HG02870 (cell line): ENCODE measurements at regions not wholly inside any gene's neighbourhood (a gene's known extent, or its start where the extent isn't known, plus 50 kb on each side); places are given as distances from the start of the nearest gene placed in this dataset.
"Not testable (repeated sequence)": the region's sequence is repeated elsewhere in the genome, so short reads cannot be mapped to it uniquely, and the experiment has no call there.

Experiments used
- ATAC-seq: cut with Tn5 transposase; IDR thresholded peaks from one replicate; pipeline ENCODE4 v1.9.1; 2021; ENCODE audit warnings: mild to moderate bottlenecking, moderate library complexity; ENCODE audit not compliant: unreplicated experiment

DNA sequence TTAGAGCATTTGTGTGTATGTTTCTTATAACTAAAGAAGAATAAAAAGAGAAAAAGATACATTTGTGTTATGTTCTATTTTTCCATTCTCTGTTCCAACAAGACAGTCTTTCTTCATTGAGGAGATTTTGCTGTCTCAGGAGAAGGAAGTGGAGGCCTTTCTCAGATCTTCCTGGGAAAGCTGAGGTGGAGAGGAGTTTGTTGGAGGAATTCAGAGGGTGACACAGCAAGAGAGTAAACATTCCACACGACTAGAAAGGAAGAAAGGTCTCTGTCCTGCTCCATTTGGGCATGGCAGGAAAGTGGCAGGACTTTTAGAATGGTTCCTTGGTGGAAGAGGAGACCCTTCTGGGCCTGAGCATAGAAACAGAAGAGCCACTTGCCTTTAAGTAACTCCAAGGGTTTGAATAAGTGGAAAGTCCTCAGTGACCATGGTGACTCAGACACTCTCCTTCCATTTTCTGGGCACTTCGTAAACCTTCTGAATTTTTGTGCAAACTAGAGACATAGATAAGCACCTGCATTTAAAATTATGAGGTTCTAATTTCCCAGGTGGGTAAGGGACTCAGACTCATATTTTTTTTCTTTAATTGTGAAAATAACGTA, 52.3 kb upstream of the COL5A2 start:
- ATAC-seq: no peak

DNA sequence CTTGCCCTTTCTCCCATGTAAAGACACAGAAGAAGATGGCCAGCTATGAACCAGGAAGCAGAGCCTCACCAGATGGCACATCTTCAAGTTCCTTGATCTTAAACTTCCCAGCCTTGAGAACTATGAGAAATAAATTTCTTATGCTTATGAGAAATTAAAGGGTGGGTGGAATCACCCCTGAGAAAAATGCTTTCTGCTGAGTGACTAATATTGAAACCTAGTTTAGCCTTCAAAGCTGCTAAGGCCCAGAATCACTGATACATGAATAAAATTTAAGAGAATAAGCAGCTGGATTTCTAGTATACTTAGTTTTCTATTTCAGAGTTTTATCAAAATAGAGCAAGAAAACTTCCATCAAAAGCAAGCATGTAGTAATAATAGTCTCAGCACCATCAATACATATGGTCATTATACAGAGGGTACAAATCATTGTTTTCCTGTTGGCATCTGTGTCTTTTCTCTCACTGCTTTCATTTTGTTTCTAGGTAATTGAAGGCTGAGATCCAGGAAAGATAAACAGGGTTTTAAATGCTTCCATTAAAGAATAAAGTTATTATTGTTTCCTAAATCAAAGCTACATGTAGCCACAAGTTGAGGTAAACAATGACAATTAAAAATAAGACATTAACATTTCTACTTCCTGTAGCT, 53.3 kb upstream of the COL5A2 start:
- peak; percentile 88 for ATAC-seq

DNA sequence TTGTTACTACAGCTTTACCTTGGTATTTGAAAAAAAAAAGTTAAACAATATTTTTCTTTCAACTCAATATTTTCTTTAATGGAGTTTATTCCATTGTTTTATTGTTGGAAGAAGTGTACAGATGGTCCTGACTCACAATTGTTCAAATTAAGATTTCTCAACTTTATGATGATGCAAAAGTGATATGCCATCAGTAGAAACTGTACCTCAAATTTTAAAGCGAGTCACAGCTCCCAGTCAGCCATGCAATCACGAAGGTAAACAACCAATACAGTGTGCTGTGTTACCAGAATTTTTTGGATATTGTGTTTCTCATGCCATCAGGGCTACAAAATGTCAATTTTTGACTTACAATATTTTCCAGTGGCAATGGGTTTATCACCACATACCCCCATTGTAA, 54.0 kb upstream of the COL5A2 start:
- ATAC-seq: no peak

DNA sequence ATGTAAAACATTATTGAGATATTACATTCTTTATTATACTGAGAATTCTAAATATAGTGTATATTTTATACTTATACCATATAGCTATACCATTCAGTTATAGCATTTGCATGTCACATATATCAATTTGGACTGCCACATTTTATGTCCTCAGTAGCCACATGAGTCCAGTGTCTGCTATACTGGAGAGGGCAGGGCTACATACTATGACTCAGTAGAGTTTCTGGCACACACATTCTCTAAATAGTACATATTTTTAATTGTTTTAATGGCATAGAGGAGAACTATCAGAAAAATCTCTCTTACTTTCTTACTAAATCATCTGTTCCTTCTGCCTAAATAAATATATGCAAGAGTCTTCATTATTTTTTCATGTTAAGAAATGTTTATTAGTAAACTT, 55.4 kb upstream of the COL5A2 start:
- no peak for ATAC-seq

DNA sequence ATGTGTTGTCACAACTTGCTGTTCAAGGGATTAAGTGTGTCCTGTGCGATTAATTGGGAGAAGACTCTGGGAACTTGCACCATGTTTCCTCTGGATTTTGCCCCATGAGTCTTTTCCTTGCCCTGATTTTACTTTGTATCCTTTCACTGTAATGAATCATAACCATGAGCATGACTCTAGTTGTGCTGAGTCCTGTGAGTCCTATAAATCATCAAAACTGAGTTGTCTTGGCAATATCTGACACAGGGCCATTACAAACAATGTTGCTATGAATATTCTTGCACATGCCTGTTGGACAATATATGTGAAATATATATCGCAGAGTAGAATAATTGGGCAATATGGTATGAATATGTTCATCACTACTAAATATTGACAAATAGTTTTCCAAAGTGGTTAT, 56.5 kb upstream of the COL5A2 start:
- ATAC-seq: no peak

DNA sequence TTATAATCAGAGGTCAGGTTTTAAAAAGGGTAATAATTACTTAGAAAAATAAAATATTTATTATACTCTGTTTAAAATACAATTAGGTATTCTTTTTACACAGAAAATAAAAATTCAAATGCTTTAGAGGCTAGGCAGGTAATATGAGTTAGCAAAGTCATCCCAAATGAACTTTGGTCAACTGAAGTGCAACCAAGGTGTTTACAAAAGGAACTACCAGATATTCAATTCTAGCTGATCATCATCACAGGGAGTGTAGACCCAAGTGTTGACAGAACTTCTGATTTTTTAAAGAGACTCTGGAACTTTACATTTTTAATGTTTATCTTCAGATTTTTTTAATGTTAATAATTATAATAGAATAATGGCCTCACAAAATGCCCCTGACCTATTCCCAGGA, 59.3 kb upstream of the COL5A2 start:
- no peak for ATAC-seq

GRCh38 chr2:189243843-189244242, 64.3 kb upstream of the COL5A2 start:
- ATAC-seq: not testable (repeated sequence)

GRCh38 chr2:189247276-189247675, 67.7 kb upstream of the COL5A2 start:
- ATAC-seq: no peak

DNA sequence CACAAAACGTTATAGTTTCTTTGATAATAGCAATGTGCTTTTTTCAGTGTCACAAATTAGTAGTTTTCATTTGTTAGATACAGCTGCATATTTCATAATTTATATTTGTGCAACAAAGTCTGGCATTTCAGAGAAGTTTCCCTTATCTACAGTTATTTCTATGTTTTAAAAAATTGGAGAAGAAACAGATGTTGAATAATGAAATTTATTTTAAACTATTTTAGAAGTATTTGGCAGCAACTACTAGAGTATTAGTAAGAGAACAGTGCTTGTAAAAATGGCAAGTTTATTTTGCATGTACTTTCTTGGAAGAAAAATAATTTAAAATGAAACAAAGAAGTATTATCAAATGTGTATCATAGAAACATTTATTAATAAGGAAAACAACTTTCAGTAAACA, 68.6 kb upstream of the COL5A2 start:
- ATAC-seq: no peak

DNA sequence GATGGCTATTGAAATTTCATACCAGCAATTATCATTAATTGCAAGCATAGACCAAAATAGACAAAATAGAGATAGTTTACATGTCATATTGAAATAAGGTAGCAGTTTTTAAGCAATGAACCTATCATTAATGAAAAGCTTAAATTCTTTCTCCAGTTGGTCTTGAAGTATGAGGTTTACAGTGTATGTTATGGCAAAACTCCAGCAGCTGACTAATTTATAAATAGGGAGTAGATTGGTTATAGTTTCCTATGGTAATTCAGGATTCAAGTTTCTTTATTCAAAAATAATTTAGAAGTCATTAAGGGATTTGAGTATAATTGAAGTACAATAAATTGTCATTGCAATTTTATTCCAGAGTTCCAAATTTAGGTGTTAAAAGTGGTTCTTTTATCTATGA, 69.6 kb upstream of the COL5A2 start:
- no peak for ATAC-seq

GRCh38 chr2:189249901-189250300, 70.3 kb upstream of the COL5A2 start:
- ATAC-seq: no peak

GRCh38 chr2:189252991-189253675, 73.6 kb upstream of the COL5A2 start:
- no peak for ATAC-seq

- ATAC-seq: no peak
These were observed 74.3 kb upstream of the COL5A2 start for GRCh38 chr2:189253836-189254235.

DNA sequence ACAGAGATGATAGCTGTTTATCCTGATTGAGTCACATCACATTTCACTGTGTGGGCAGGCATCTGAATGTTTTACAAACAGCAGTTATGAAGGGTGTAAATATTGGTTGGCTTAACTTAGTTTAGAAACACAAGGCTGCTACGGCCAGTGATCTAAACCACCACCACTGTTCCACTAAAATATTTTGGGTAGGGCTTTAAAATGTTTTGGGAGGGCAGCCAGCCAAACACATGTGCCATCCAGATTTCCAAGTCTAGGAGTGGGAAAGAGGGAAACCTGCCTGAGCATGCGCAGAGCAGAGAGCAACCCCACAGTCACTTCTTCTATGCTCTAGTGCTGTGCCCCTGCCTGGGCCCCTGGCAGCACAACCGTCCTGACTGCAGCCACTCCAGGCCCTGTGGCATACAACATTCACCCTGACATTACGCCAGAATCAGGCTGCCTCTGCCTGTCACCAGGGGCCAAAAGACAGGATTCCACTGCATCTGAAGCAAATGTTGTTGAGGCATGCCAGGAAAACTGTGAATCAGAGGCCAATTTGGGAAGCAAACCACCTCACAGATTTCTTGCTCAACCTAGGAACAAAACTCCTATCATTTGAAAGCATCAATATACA, 74.8 kb upstream of the COL5A2 start:
- no peak for ATAC-seq

GRCh38 chr2:189255711-189256110, 76.2 kb upstream of the COL5A2 start:
- ATAC-seq: no peak

- no peak for ATAC-seq
These were observed 79.2 kb upstream of the COL5A2 start for GRCh38 chr2:189258616-189259365.

- ATAC-seq: no peak
These were observed 80.8 kb upstream of the COL5A2 start for GRCh38 chr2:189260361-189260814.

- no peak for ATAC-seq
These were observed 81.9 kb upstream of the COL5A2 start for GRCh38 chr2:189261431-189261841.

DNA sequence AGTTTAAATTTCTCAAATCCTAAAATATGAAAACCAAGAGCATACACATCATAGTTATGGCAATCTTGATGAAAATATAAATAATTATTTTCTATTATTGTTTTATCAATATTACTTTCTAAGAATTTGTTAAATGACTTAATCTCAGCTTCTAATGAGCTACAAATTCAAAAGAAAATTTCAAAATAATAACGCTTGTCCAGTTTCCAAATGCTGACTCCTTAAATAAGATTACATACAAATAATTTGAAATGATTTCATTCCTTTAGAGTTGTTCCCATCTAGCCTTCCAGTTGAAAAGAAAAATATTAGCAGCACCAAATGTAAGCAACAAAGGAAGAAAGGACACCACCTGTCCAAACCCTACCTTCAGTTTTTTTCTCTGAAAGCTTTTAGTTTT, 82.4 kb upstream of the COL5A2 start:
- ATAC-seq: no peak

- ATAC-seq: no peak
These were observed 86.2 kb upstream of the COL5A2 start for GRCh38 chr2:189265696-189266320.

DNA sequence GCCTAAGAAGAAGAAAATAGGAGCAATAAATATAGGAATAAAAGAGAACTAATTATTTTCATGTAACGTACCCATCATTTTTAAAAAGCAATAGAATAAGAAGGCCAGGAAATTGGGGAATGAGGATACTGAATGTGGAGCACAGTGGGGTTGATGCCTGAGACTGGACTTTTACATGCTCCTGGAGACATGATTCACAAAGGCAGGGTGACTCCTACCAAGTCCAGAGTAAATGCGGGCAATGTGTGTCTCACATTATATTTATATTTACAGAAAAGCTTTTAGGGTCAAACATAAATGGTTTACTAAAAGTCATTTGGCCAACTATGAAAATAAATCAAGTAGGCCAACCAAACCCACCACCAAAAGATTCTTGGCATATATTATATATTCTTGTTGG, 87.9 kb upstream of the COL5A2 start:
- no peak for ATAC-seq
